ENCODE measurements at regions not wholly inside any gene's neighbourhood (a gene's known extent, or its start where the extent isn't known, plus 50 kb on each side); places are given as distances from the start of the nearest gene placed in this dataset.

GRCh38 chr4:24089851-24090534 lies 200.1 kb upstream of the PPARGC1A start:
- H3K4me1 ChIP-seq = no peaks in the 10 kb centered on the region
- BruUV-seq (replicated peaks) = no TSS peak
- TF ChIP-seq CTCF (IDR thresholded peaks at IDR 0.05; ENCODE audit: insufficient read depth in 1 of 2, low read depth in 1 of 2, low read length in 1 of 2, severe bottlenecking in 1 of 2, unreplicated experiment in 1 of 2) = no peak
- H3K4me3 Mint-ChIP-seq (ENCODE audit: unreplicated experiment) = no peak overlapping the region
- H3K9me3 ChIP-seq = no peaks in the 10 kb centered on the region
- intact Hi-C loops (cut with micrococcal nuclease; ENCODE audit: unreplicated experiment) = no loop called here
- no peaks in the 10 kb centered on the region for H3K36me3 Mint-ChIP-seq (ENCODE audit: insufficient read depth, unreplicated experiment)
- ChIA-PET POLR2A (no interaction called here), CTCF (no interaction called here)
- DNase-seq = no peak
- no peaks in the 10 kb centered on the region for H3K9me3 Mint-ChIP-seq (ENCODE audit: unreplicated experiment)
- H3K27ac Mint-ChIP-seq (ENCODE audit: unreplicated experiment) = no peak overlapping the region
- no peaks in the 10 kb centered on the region for H3K27me3 ChIP-seq (replicated peaks; ENCODE audit: control insufficient read depth, insufficient read depth, low read length)
- no peaks in the 10 kb centered on the region for H3K4me1 Mint-ChIP-seq (ENCODE audit: low read depth, unreplicated experiment)
- no peaks in the 10 kb centered on the region for H3K36me3 ChIP-seq (ENCODE audit: control insufficient read depth, insufficient read depth, low read length)
- H3K27me3 Mint-ChIP-seq (ENCODE audit: insufficient read depth, unreplicated experiment) = peaks cover 12% of the 10 kb centered on the region
- no peak overlapping the region for H3K4me3 ChIP-seq (ENCODE audit: low read depth, low read length)

GRCh38 chr4:24080871-24081270 lies 191.0 kb upstream of the PPARGC1A start:
- Mint-ChIP-seq H3K36me3 (ENCODE audit: insufficient read depth, unreplicated experiment) (no peaks in the 10 kb centered on the region), H3K4me1 (ENCODE audit: low read depth, unreplicated experiment) (no peaks in the 10 kb centered on the region), H3K27me3 (ENCODE audit: insufficient read depth, unreplicated experiment) (peaks cover 18% of the 10 kb centered on the region), H3K27ac (ENCODE audit: unreplicated experiment) (no peak overlapping the region), H3K9me3 (ENCODE audit: unreplicated experiment) (peaks cover 6% of the 10 kb centered on the region), H3K4me3 (ENCODE audit: unreplicated experiment) (no peak overlapping the region)
- no peak overlapping the region for H3K4me3 ChIP-seq (ENCODE audit: low read depth, low read length)
- no peaks in the 10 kb centered on the region for H3K27me3 ChIP-seq (replicated peaks; ENCODE audit: control insufficient read depth, insufficient read depth, low read length)
- no peaks in the 10 kb centered on the region for H3K9me3 ChIP-seq
- intact Hi-C loops (cut with micrococcal nuclease; ENCODE audit: unreplicated experiment) = no loop called here
- no peaks in the 10 kb centered on the region for H3K4me1 ChIP-seq
- BruUV-seq (replicated peaks) = no TSS peak
- ChIA-PET CTCF (no interaction called here), POLR2A (no interaction called here)
- no peaks in the 10 kb centered on the region for H3K36me3 ChIP-seq (ENCODE audit: control insufficient read depth, insufficient read depth, low read length)
- DNase-seq = no peak
- no peak for TF ChIP-seq CTCF (IDR thresholded peaks at IDR 0.05; ENCODE audit: insufficient read depth in 1 of 2, low read depth in 1 of 2, low read length in 1 of 2, severe bottlenecking in 1 of 2, unreplicated experiment in 1 of 2)

- Mint-ChIP-seq H3K27me3 (ENCODE audit: insufficient read depth, unreplicated experiment) (peaks cover 18% of the 10 kb centered on the region), H3K4me3 (ENCODE audit: unreplicated experiment) (no peak overlapping the region), H3K4me1 (ENCODE audit: low read depth, unreplicated experiment) (no peaks in the 10 kb centered on the region), H3K27ac (ENCODE audit: unreplicated experiment) (no peak overlapping the region), H3K9me3 (ENCODE audit: unreplicated experiment) (peaks cover 21% of the 10 kb centered on the region), H3K36me3 (ENCODE audit: insufficient read depth, unreplicated experiment) (no peaks in the 10 kb centered on the region)
- Histone ChIP-seq H3K27me3 (replicated peaks; ENCODE audit: control insufficient read depth, insufficient read depth, low read length) (no peaks in the 10 kb centered on the region), H3K36me3 (ENCODE audit: control insufficient read depth, insufficient read depth, low read length) (no peaks in the 10 kb centered on the region), H3K4me3 (ENCODE audit: low read depth, low read length) (no peak overlapping the region), H3K9me3 (no peaks in the 10 kb centered on the region), H3K4me1 (no peaks in the 10 kb centered on the region)
- ChIA-PET POLR2A (no interaction called here), CTCF (no interaction called here)
- DNase-seq = no peak
- TF ChIP-seq CTCF (IDR thresholded peaks at IDR 0.05; ENCODE audit: insufficient read depth in 1 of 2, low read depth in 1 of 2, low read length in 1 of 2, severe bottlenecking in 1 of 2, unreplicated experiment in 1 of 2) = no peak
- no TSS peak for BruUV-seq (replicated peaks)
- intact Hi-C loops (cut with micrococcal nuclease; ENCODE audit: unreplicated experiment) = no loop called here
These were observed 188.6 kb upstream of the PPARGC1A start for GRCh38 chr4:24078347-24078962.
